PC-3 (cell line): ENCODE measurements at regions not wholly inside any gene's neighbourhood (a gene's known extent, or its start where the extent isn't known, plus 50 kb on each side); places are given as distances from the start of the nearest gene placed in this dataset.

Experiments
- ATAC-seq: fragments of 200-7000 bp; cut with Tn5 transposase; 2 replicates; pipeline ENCODE4 v1.9.1; 2020; ENCODE audit warnings: mild to moderate bottlenecking, moderate library complexity
- BruUV-seq: library from RNA; stranded (reverse); fragments of 400-500 nt; replicated peaks from 2 replicates; lab custom pipeline; 2021; lab: Mats Ljungman, UMichigan
- CTCF ChIA-PET: fragments of 300-600 bp; sonication (Branson Sonifier 250); formaldehyde crosslinking; loops from one replicate; lab custom pipeline; 2022; ENCODE audit warnings: antibody characterized with exemption; lab: Charles Lee
- POLR2A ChIA-PET: fragments of 300-600 bp; sonication (Branson Sonifier 250); formaldehyde crosslinking; loops from one replicate; lab custom pipeline; 2022; ENCODE audit warnings: antibody characterized with exemption; ENCODE audit not compliant: unreplicated experiment; lab: Charles Lee
- DNase-seq: peaks from one replicate; pipeline ENCODE4 v3.0.0-alpha.2; 2015
- H2AFZ ChIP-seq: fragments of 300-600 bp; sonication (generic); 2 replicates; pipeline ENCODE4 v1.6.0; 2016; ENCODE audit warnings: antibody characterized with exemption, low read length
- H3F3A ChIP-seq: fragments of 300-600 bp; sonication (generic); one replicate; pipeline ENCODE4 v1.6.0; 2017; ENCODE audit warnings: antibody characterized with exemption, low read length, control low read depth, mild to moderate bottlenecking; ENCODE audit not compliant: unreplicated experiment
- H3K27ac ChIP-seq: fragments of 300-600 bp; sonication (generic); 2 replicates; pipeline ENCODE4 v1.5.1; 2016; ENCODE audit warnings: mild to moderate bottlenecking, low read length
- H3K27me3 ChIP-seq: fragments of 300-600 bp; sonication (generic); 2 replicates; pipeline ENCODE4 v1.6.1; 2016; ENCODE audit warnings: low read length, mixed read lengths
- H3K36me3 ChIP-seq: fragments of 300-600 bp; sonication (generic); 2 replicates; pipeline ENCODE4 v1.6.1; 2016; ENCODE audit warnings: low read depth, mixed run types, low read length, mixed read lengths
- H3K4me1 ChIP-seq: fragments of 300-600 bp; sonication (generic); 2 replicates; pipeline ENCODE4 v1.5.1; 2016; ENCODE audit warnings: low read length; ENCODE audit not compliant: insufficient read depth
- H3K4me2 ChIP-seq: fragments of 300-600 bp; sonication (generic); 2 replicates; pipeline ENCODE4 v1.6.0; 2016; ENCODE audit warnings: low read length
- H3K4me3 ChIP-seq: fragments of 300-600 bp; sonication (generic); 2 replicates; pipeline ENCODE4 v1.5.1; 2016; ENCODE audit warnings: mild to moderate bottlenecking, low read length, mixed read lengths
- H3K79me2 ChIP-seq: fragments of 300-600 bp; sonication (generic); 2 replicates; pipeline ENCODE4 v1.6.1; 2017; ENCODE audit warnings: low read length, mixed read lengths
- H3K9ac ChIP-seq: fragments of 300-600 bp; sonication (generic); 2 replicates; pipeline ENCODE4 v1.6.0; 2016; ENCODE audit warnings: mild to moderate bottlenecking, low read length
- H3K9me2 ChIP-seq: fragments of 300-600 bp; sonication (generic); replicated peaks from 2 replicates; pipeline ENCODE4 v1.6.1; 2016; ENCODE audit warnings: mixed run types, low read length, mixed read lengths
- H3K9me3 ChIP-seq: fragments of 300-600 bp; sonication (generic); 2 replicates; pipeline ENCODE4 v1.6.1; 2016; ENCODE audit warnings: low read length, mixed read lengths
- H4K20me1 ChIP-seq: fragments of 300-600 bp; sonication (generic); 2 replicates; pipeline ENCODE4 v1.6.1; 2016; ENCODE audit warnings: low read length, mixed read lengths
- EZH2 ChIP-seq: fragments of 300-600 bp; sonication (generic); IDR thresholded peaks from one replicate; pipeline ENCODE4 v1.6.1; 2017; ENCODE audit warnings: antibody characterized with exemption, mild to moderate bottlenecking, low read length; ENCODE audit not compliant: unreplicated experiment
- EZH2phosphoT487 ChIP-seq: fragments of 300-600 bp; sonication (generic); IDR thresholded peaks from 2 replicates; pipeline ENCODE4 v1.6.1; 2018; ENCODE audit warnings: mild to moderate bottlenecking, antibody characterized with exemption, low read length, borderline replicate concordance
- intact Hi-C: fragments of 100-400 bp; cut with micrococcal nuclease; formaldehyde crosslinking; loops from 2 replicates; pipeline ENCODE4 v1.9.0; 2023
- TF ChIP-seq, protein P1 (sequence below): fragments of 300-600 bp; sonication (generic); conservative IDR thresholded peaks from 2 replicates; pipeline ENCODE4 v1.5.1; 2017; ENCODE audit warnings: antibody characterized with exemption, low read depth, mild to moderate bottlenecking, low read length

DNA sequence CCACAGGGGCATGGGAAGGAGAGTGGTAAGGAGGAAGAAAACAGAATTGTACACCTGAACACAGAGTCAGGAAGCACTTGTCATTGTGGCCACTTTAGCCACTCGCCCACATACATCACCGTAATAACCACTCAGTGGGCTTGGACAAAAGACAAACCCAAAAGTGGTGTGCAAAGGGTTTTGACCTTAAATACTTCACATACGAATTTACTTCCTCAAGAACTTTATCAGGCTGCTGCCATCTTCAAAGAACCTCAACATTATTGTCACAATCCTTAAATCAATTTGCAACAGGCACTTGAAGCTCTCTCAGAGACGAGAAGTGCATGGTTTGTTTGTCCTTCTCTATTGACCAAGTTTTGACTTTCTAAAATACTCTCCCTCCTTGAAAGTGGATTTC lies 187.3 kb upstream of the EGLN3 start:
- no peaks in the 10 kb centered on the region for H3F3A ChIP-seq
- no peaks in the 10 kb centered on the region for H3K79me2 ChIP-seq
- H3K9me3 ChIP-seq = no peaks in the 10 kb centered on the region
- no peaks in the 10 kb centered on the region for H4K20me1 ChIP-seq
- H3K4me2 ChIP-seq = no peak overlapping the region
- H3K9ac ChIP-seq = no peak overlapping the region
- no peak overlapping the region for H3K27ac ChIP-seq
- H3K27me3 ChIP-seq = no peaks in the 10 kb centered on the region
- BruUV-seq = no TSS peak
- no peak overlapping the region for H2AFZ ChIP-seq
- DNase-seq (no peak), ATAC-seq (no peak)
- POLR2A ChIA-PET = no interaction called here
- no peaks in the 10 kb centered on the region for H3K36me3 ChIP-seq
- no peaks in the 10 kb centered on the region for H3K9me2 ChIP-seq
- H3K4me3 ChIP-seq = no peak overlapping the region
- TF ChIP-seq, protein P1, sequence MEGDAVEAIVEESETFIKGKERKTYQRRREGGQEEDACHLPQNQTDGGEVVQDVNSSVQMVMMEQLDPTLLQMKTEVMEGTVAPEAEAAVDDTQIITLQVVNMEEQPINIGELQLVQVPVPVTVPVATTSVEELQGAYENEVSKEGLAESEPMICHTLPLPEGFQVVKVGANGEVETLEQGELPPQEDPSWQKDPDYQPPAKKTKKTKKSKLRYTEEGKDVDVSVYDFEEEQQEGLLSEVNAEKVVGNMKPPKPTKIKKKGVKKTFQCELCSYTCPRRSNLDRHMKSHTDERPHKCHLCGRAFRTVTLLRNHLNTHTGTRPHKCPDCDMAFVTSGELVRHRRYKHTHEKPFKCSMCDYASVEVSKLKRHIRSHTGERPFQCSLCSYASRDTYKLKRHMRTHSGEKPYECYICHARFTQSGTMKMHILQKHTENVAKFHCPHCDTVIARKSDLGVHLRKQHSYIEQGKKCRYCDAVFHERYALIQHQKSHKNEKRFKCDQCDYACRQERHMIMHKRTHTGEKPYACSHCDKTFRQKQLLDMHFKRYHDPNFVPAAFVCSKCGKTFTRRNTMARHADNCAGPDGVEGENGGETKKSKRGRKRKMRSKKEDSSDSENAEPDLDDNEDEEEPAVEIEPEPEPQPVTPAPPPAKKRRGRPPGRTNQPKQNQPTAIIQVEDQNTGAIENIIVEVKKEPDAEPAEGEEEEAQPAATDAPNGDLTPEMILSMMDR = no peak
- TF ChIP-seq EZH2phosphoT487 (no peak), EZH2 (no peak)
- peaks cover 13% of the 10 kb centered on the region for H3K4me1 ChIP-seq
- CTCF ChIA-PET = no interaction called here
- intact Hi-C loops = no loop called here

DNA sequence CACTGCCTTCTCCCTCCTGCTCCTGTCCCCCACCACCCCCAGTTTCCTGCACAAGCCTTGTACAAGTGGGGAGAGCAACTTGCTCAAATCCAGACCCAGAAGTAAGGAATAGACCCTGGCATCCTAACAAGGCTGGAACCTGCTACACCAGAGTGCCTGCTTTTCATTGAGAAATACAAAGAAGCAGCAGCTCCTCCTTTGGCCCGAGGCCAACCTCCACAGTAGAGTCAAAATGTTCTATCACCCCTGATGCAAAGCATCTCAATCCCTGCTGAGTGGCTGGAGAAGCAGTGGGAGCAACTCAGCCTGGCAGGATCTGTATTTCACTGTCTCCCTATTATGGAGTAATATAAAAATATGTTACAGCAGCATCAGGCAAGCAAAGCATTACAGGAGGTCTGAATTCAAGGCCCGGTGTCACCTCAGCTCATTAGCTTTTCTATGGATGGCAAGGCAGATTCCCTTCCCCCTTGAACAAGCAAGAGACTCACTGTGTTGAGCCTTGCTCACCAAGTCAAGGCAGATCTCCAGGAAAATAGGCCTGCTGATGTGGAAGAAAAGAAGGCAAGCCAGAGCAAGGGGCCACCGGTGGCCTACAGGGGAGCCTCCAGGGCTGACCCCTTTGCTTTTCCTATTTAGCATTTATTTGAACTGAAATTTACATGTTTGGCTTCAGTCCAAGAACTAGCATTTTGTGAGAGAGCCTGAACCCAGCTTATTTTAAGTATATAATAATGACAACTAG lies 186.3 kb upstream of the EGLN3 start:
- no peaks in the 10 kb centered on the region for H3K27me3 ChIP-seq
- no peak overlapping the region for H3K9ac ChIP-seq
- no peaks in the 10 kb centered on the region for H3K79me2 ChIP-seq
- ATAC-seq (no peak), DNase-seq (no peak)
- no peak overlapping the region for H3K4me3 ChIP-seq
- H3K4me1 ChIP-seq = peaks cover 13% of the 10 kb centered on the region
- H3K9me3 ChIP-seq = no peaks in the 10 kb centered on the region
- TF ChIP-seq, protein P1 = no peak
- TF ChIP-seq EZH2phosphoT487 (no peak), EZH2 (no peak)
- ChIA-PET CTCF (no interaction called here), POLR2A (no interaction called here)
- H3K27ac ChIP-seq = no peak overlapping the region
- intact Hi-C loops = no loop called here
- no peak overlapping the region for H2AFZ ChIP-seq
- H3F3A ChIP-seq = no peaks in the 10 kb centered on the region
- no TSS peak for BruUV-seq
- no peaks in the 10 kb centered on the region for H3K9me2 ChIP-seq
- no peak overlapping the region for H3K4me2 ChIP-seq
- no peaks in the 10 kb centered on the region for H3K36me3 ChIP-seq
- no peaks in the 10 kb centered on the region for H4K20me1 ChIP-seq

DNA sequence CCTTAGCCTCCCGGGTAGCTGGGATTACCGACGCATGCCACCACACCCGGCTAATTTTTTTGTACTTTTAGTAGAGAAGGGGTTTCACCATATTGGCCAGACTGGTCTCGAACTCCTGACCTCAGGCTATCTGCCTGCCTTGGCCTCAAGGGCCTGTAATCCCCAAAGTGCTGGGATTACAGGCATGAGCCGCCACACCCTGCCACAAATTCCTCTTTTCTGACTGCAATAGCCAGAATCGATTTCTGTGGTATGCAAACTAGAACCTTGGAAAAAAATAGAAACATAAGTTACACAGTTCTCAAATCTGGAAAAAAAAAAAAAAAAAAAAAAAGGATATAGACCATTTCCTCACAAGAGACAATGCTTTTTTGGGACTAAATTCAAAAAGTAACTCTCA lies 184.6 kb upstream of the EGLN3 start:
- H3K4me3 ChIP-seq = no peak overlapping the region
- H3K9me2 ChIP-seq = no peaks in the 10 kb centered on the region
- ChIA-PET CTCF (no interaction called here), POLR2A (no interaction called here)
- intact Hi-C loops = no loop called here
- no peak overlapping the region for H3K27ac ChIP-seq
- no peak overlapping the region for H2AFZ ChIP-seq
- H3K4me2 ChIP-seq = no peak overlapping the region
- H4K20me1 ChIP-seq = no peaks in the 10 kb centered on the region
- no peaks in the 10 kb centered on the region for H3K36me3 ChIP-seq
- BruUV-seq = no TSS peak
- H3K9ac ChIP-seq = no peak overlapping the region
- H3F3A ChIP-seq = no peaks in the 10 kb centered on the region
- ATAC-seq (no peak), DNase-seq (no peak)
- H3K9me3 ChIP-seq = no peaks in the 10 kb centered on the region
- no peaks in the 10 kb centered on the region for H3K27me3 ChIP-seq
- H3K4me1 ChIP-seq = peaks cover 13% of the 10 kb centered on the region
- no peak for TF ChIP-seq EZH2phosphoT487
- no peak for TF ChIP-seq EZH2
- TF ChIP-seq, protein P1 = no peak
- H3K79me2 ChIP-seq = no peaks in the 10 kb centered on the region
